CD4-positive, alpha-beta T cell (primary cell): ENCODE measurements at regions not wholly inside any gene's neighbourhood (a gene's known extent, or its start where the extent isn't known, plus 50 kb on each side); places are given as distances from the start of the nearest gene placed in this dataset.

Experiments used
- ATAC-seq: fragments of 200-7000 bp; cut with Tn5 transposase; one replicate; pipeline ENCODE4 v1.10.0; 2022; ENCODE audit warnings: mild to moderate bottlenecking; ENCODE audit not compliant: poor library complexity
- CTCF ChIA-PET: fragments of 350-600 bp; sonication (Branson Sonifier 250); formaldehyde crosslinking; loops from one replicate; lab custom pipeline; 2021; ENCODE audit warnings: antibody characterized with exemption, inconsistent platforms; lab: Charles Lee
- POLR2A ChIA-PET: fragments of 350-600 bp; sonication (Branson Sonifier 250); formaldehyde crosslinking; loops from one replicate; lab custom pipeline; 2021; ENCODE audit warnings: antibody characterized with exemption, inconsistent platforms; lab: Charles Lee
- DNase-seq, 14 experiments: peaks; one replicate each; pipeline ENCODE4 v3.0.0-alpha.2; 2013 to 2020; ENCODE audit warnings: mixed read lengths in 2 of 14
- H3K27ac ChIP-seq, 2 donors: one replicate each; pipeline versions ENCODE4 v1.5.1 to v1.7.0; 2013; ENCODE audit warnings: low read length in 2 of 2, low read depth in 1 of 2, mild to moderate bottlenecking in 1 of 2
- H3K27me3 ChIP-seq, 2 experiments: 1 replicate in 1 of 2; 2 replicates in 1 of 2; pipeline versions ENCODE4 v1.6.1 to v1.7.0; 2013; ENCODE audit warnings: low read length in 2 of 2, control low read depth in 1 of 2, mild to moderate bottlenecking in 1 of 2, moderate library complexity in 1 of 2; ENCODE audit not compliant: insufficient read depth in 2 of 2, control insufficient read depth in 1 of 2
- H3K36me3 ChIP-seq: one replicate; pipeline ENCODE4 v1.6.1; 2013; ENCODE audit warnings: low read length, control low read depth; ENCODE audit not compliant: insufficient read depth
- H3K4me1 ChIP-seq: one replicate; pipeline ENCODE4 v1.6.1; 2013; ENCODE audit warnings: low read length, control low read depth; ENCODE audit not compliant: insufficient read depth
- H3K4me3 ChIP-seq: one replicate; pipeline ENCODE4 v1.5.1; 2013; ENCODE audit warnings: mild to moderate bottlenecking, low read length, moderate library complexity
- H3K9me3 ChIP-seq, 2 experiments: 1 replicate in 1 of 2; 2 replicates in 1 of 2; pipeline versions ENCODE4 v1.6.1 to v1.7.0; 2013; ENCODE audit warnings: low read length in 2 of 2, mild to moderate bottlenecking in 2 of 2, control low read depth in 1 of 2, moderate library complexity in 1 of 2; ENCODE audit not compliant: control insufficient read depth in 1 of 2, insufficient read depth in 1 of 2
- H3K27ac Mint-ChIP-seq: one replicate; pipeline ENCODE4 v1.8.0; 2020; ENCODE audit warnings: mixed read lengths
- H3K27me3 Mint-ChIP-seq: one replicate; pipeline ENCODE4 v1.8.0; 2021; ENCODE audit warnings: mixed read lengths
- H3K36me3 Mint-ChIP-seq: one replicate; pipeline ENCODE4 v1.8.0; 2021; ENCODE audit warnings: low read depth, mixed read lengths
- H3K4me1 Mint-ChIP-seq: one replicate; pipeline ENCODE4 v1.8.0; 2021; ENCODE audit warnings: low read depth, mixed read lengths
- H3K4me3 Mint-ChIP-seq: one replicate; pipeline ENCODE4 v1.8.0; 2020; ENCODE audit warnings: mild to moderate bottlenecking, mixed read lengths
- H3K9me3 Mint-ChIP-seq: one replicate; pipeline ENCODE4 v1.8.0; 2020; ENCODE audit warnings: mixed read lengths
- CTCF ChIP-seq: fragments of 200-600 bp; IDR thresholded peaks from one replicate; pipeline ENCODE4 v1.8.0; 2022; ENCODE audit warnings: antibody characterized with exemption, mild to moderate bottlenecking
- intact Hi-C, 2 experiments: fragments of 100-400 bp; cut with DNase I in 1 of 2; cut with micrococcal nuclease in 1 of 2; formaldehyde crosslinking; loops; one replicate each; pipeline versions ENCODE4 v1.15.1 to v1.9.0; 2023 to 2025; cut with DNase I, micrococcal nuclease

GRCh38 chr1:218656301-218657037, 311.3 kb downstream of the TGFB2 start:
- no peaks in the 10 kb centered on the region for H3K27me3 Mint-ChIP-seq
- Histone ChIP-seq H3K4me3 (no peak overlapping the region), H3K4me1 (no peaks in the 10 kb centered on the region), H3K9me3 (no peaks in the 10 kb centered on the region), H3K27me3 (no peaks in the 10 kb centered on the region), H3K27ac (no peak overlapping the region), H3K36me3 (no peaks in the 10 kb centered on the region)
- intact Hi-C loops = no loop called here
- H3K4me1 Mint-ChIP-seq = no peaks in the 10 kb centered on the region
- CTCF ChIA-PET = interaction anchor here (0.9 kb wide), 1 partner anchor 10 kb away, joined by 3 read pairs; no protein-coding TSS in a partner anchor
- POLR2A ChIA-PET = no interaction called here
- no peaks in the 10 kb centered on the region for H3K36me3 Mint-ChIP-seq
- no peak overlapping the region for H3K27ac Mint-ChIP-seq
- no peak for TF ChIP-seq CTCF
- ATAC-seq (no peak), DNase-seq (no peak)
- H3K4me3 Mint-ChIP-seq = no peak overlapping the region
- H3K9me3 Mint-ChIP-seq = peaks cover 3% of the 10 kb centered on the region

DNA sequence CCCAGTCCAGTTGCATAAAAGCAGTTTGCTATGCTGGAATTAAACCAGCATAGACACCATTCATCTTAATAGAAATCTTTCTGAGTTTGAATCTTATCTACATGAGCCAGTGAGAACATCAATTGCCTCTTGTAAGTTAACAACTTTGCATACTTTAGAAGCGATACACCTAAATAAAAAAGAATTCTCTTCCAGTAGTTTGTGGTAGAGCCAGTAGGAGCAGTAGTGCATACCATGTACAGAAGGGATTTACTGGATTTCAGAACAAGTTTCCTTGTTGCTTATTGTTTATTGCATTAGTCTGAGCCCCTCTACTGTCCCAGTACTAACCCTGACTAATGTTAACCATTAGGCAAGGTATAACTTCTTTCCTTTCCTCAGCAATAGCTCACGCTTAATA, 313.1 kb downstream of the TGFB2 start:
- Mint-ChIP-seq H3K4me1 (no peaks in the 10 kb centered on the region), H3K9me3 (no peaks in the 10 kb centered on the region), H3K4me3 (no peak overlapping the region), H3K36me3 (no peaks in the 10 kb centered on the region), H3K27me3 (no peaks in the 10 kb centered on the region), H3K27ac (no peak overlapping the region)
- Histone ChIP-seq H3K4me3 (no peak overlapping the region), H3K4me1 (no peaks in the 10 kb centered on the region), H3K9me3 (no peaks in the 10 kb centered on the region), H3K36me3 (no peaks in the 10 kb centered on the region), H3K27ac (no peak overlapping the region), H3K27me3 (no peaks in the 10 kb centered on the region)
- no peak for TF ChIP-seq CTCF
- intact Hi-C loops = no loop called here
- ATAC-seq = no peak
- CTCF ChIA-PET = no interaction called here
- POLR2A ChIA-PET = no interaction called here
- DNase-seq = no peak

GRCh38 chr1:218658899-218659298, 313.8 kb downstream of the TGFB2 start:
- Histone ChIP-seq H3K27me3 (no peaks in the 10 kb centered on the region), H3K27ac (no peak overlapping the region), H3K36me3 (no peaks in the 10 kb centered on the region), H3K4me3 (no peak overlapping the region), H3K9me3 (no peaks in the 10 kb centered on the region), H3K4me1 (no peaks in the 10 kb centered on the region)
- POLR2A ChIA-PET = no interaction called here
- Mint-ChIP-seq H3K27ac (no peak overlapping the region), H3K4me3 (no peak overlapping the region), H3K4me1 (no peaks in the 10 kb centered on the region), H3K27me3 (no peaks in the 10 kb centered on the region), H3K9me3 (no peaks in the 10 kb centered on the region), H3K36me3 (no peaks in the 10 kb centered on the region)
- ATAC-seq = no peak
- TF ChIP-seq CTCF = no peak
- CTCF ChIA-PET = no interaction called here
- intact Hi-C loops = no loop called here
- DNase-seq = no peak
